Left lobe of liver (tissue), 2 donors: ENCODE measurements at regions not wholly inside any gene's neighbourhood (a gene's known extent, or its start where the extent isn't known, plus 50 kb on each side); places are given as distances from the start of the nearest gene placed in this dataset.
A peak's percentile ranks its signal among the peaks of the same experiment; 100 is the strongest.
"Not testable (repeated sequence)": the region's sequence is repeated elsewhere in the genome, so short reads cannot be mapped to it uniquely, and the experiment has no call there.

ENCODE experiments used
- ATAC-seq: fragments of 200-7000 bp; cut with Tn5 transposase; one replicate; pipeline ENCODE4 v1.9.1; 2020; ENCODE audit warnings: mild to moderate bottlenecking, moderate library complexity
- DNase-seq: peaks from one replicate; pipeline ENCODE4 v3.0.0-alpha.2; 2020; ENCODE audit warnings: low spot score
- donor health status: DM: no; HTN: no; CAD: no; lungs with moderate emphysema.
- donor health status: DM: no; HTN: yes; CAD: no.

GRCh38 chr16:51870296-51870854 lies 676.6 kb downstream of the TOX3 start:
- DNase-seq (no peak), ATAC-seq (no peak)

GRCh38 chr16:51869176-51869575 lies 677.8 kb downstream of the TOX3 start:
- ATAC-seq (no peak), DNase-seq (no peak)

GRCh38 chr16:51868631-51869030 lies 678.3 kb downstream of the TOX3 start:
- DNase-seq (no peak), ATAC-seq (no peak)

- ATAC-seq (no peak), DNase-seq (no peak)
Observed at GRCh38 chr16:51867386-51868065, 679.4 kb downstream of the TOX3 start.

- no peak for ATAC-seq
- DNase-seq, result no peak
Observed at GRCh38 chr16:51864575-51864974, 682.4 kb downstream of the TOX3 start.

GRCh38 chr16:51854401-51854951 lies 692.5 kb downstream of the TOX3 start:
- no peak for DNase-seq
- ATAC-seq, result no peak

GRCh38 chr16:51853586-51853985 lies 693.4 kb downstream of the TOX3 start:
- ATAC-seq, result no peak
- DNase-seq, result no peak

GRCh38 chr16:51852892-51853291 lies 694.1 kb downstream of the TOX3 start:
- ATAC-seq (no peak), DNase-seq (no peak)

- DNase-seq, result no peak
- ATAC-seq, result no peak
Observed at GRCh38 chr16:51851111-51851510, 695.8 kb downstream of the TOX3 start.

GRCh38 chr16:51849715-51850114 lies 697.2 kb downstream of the TOX3 start:
- ATAC-seq (no peak), DNase-seq (no peak)

- ATAC-seq (no peak), DNase-seq (no peak)
Observed at GRCh38 chr16:51845586-51846305, 694.7 kb upstream of the SALL1 start.

GRCh38 chr16:51839727-51840462 lies 688.8 kb upstream of the SALL1 start:
- DNase-seq (no peak), ATAC-seq (no peak)

GRCh38 chr16:51834794-51835193 lies 683.7 kb upstream of the SALL1 start:
- ATAC-seq (no peak), DNase-seq (no peak)

GRCh38 chr16:51834133-51834532 lies 683.1 kb upstream of the SALL1 start:
- no peak for DNase-seq
- ATAC-seq, result no peak

GRCh38 chr16:51831595-51832367 lies 680.7 kb upstream of the SALL1 start:
- no peak for DNase-seq

GRCh38 chr16:51831034-51831433 lies 680.0 kb upstream of the SALL1 start:
- DNase-seq, ATAC-seq: not testable (repeated sequence)

More at GRCh38 chr16:51831595-51832367, 680.7 kb upstream of the SALL1 start:
- ATAC-seq, result no peak

GRCh38 chr16:51825779-51826178 lies 674.7 kb upstream of the SALL1 start:
- ATAC-seq, result no peak

GRCh38 chr16:51822471-51822870 lies 671.4 kb upstream of the SALL1 start:
- ATAC-seq, result no peak
- no peak for DNase-seq

More at GRCh38 chr16:51825779-51826178, 674.7 kb upstream of the SALL1 start:
- no peak for DNase-seq

- DNase-seq (no peak), ATAC-seq (peak; percentile 75)
Observed at GRCh38 chr16:51821527-51821926, 670.5 kb upstream of the SALL1 start.

GRCh38 chr16:51820176-51820575 lies 669.1 kb upstream of the SALL1 start:
- DNase-seq (no peak), ATAC-seq (no peak)
